A673 (cell line): ENCODE measurements at regions not wholly inside any gene's neighbourhood (a gene's known extent, or its start where the extent isn't known, plus 50 kb on each side); places are given as distances from the start of the nearest gene placed in this dataset.

ENCODE experiments used
- EZH2 ChIP-seq: fragments of 200-600 bp; sonication (generic); IDR thresholded peaks from 2 replicates; pipeline ENCODE4 v1.6.1; 2017; ENCODE audit warnings: borderline replicate concordance, low read depth, mild to moderate bottlenecking, mixed read lengths, antibody characterized with exemption, low read length; ENCODE audit not compliant: poor library complexity, severe bottlenecking
- TF ChIP-seq, protein P1 (sequence below): fragments of 300-800, 200-600 bp; sonication (generic); conservative IDR thresholded peaks from 2 replicates; pipeline ENCODE4 v1.5.1; 2017; ENCODE audit warnings: low read depth, mild to moderate bottlenecking, antibody characterized with exemption, low read length, moderate library complexity, mixed read lengths

DNA sequence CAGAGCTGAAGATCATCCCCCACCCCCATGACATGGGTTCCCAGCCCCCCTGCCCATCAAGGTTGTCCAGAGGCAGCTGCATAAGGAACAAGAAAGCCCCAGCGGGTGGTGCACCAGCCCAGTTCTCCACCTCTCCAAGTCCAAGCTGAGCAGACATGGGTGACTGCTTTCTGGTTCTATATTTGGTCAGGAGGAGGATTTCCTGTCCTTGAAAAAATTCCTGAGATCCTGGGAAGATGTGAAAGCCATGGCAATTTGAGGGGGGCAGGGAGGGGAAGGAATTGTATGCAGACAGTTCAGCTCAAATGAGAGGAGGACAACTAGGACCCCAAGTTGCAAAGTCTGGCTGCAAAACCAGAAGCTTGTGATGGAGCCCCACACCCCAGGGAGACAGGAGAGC lies 55.4 kb upstream of the ADGRE5 start:
- TF ChIP-seq, protein P1, sequence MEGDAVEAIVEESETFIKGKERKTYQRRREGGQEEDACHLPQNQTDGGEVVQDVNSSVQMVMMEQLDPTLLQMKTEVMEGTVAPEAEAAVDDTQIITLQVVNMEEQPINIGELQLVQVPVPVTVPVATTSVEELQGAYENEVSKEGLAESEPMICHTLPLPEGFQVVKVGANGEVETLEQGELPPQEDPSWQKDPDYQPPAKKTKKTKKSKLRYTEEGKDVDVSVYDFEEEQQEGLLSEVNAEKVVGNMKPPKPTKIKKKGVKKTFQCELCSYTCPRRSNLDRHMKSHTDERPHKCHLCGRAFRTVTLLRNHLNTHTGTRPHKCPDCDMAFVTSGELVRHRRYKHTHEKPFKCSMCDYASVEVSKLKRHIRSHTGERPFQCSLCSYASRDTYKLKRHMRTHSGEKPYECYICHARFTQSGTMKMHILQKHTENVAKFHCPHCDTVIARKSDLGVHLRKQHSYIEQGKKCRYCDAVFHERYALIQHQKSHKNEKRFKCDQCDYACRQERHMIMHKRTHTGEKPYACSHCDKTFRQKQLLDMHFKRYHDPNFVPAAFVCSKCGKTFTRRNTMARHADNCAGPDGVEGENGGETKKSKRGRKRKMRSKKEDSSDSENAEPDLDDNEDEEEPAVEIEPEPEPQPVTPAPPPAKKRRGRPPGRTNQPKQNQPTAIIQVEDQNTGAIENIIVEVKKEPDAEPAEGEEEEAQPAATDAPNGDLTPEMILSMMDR = no peak
- TF ChIP-seq EZH2 = no peak
